ENCODE measurements at regions not wholly inside any gene's neighbourhood (a gene's known extent, or its start where the extent isn't known, plus 50 kb on each side); places are given as distances from the start of the nearest gene placed in this dataset.

DNA sequence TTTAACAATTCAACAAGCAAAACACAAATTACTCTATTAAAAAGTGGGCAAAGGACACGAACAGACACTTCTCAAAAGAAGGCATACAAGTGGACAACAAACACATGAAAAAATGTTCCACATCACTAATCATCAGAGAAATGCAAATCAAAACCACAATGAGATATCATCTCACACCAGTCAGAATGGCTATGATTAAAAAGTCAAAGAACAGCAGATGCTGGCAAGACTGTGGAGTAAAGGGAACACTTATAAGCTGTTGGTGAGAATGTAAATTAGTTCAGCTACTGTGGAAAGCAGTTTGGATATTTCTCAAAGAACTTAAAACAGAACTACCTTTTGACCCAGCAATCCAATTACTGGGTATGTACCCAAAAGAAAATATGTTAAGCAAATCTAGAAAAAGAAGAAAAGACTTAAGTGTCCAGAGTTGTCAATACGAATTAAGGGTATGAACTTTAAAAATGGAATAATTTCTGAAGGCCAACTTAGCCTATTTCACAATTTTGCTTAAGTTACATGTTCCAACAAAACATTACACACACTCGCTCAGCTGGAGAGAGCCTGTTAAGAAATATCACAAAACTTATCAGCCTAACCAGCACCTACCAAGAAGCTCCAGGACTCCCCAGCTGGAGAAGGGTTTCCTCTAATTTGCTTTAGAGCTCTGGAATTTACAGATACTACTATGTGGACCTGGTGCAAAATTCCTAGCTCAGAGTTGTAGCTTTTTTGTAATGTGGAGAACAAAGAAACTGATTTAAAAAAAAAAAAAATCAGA lies 232.1 kb downstream of the DUSP10 start:
- intact Hi-C loops (cut with micrococcal nuclease), result no loop called here
- H3K4me1 ChIP-seq, result no peaks in the 10 kb centered on the region

GRCh38 chr1:221510793-221511503 lies 230.9 kb downstream of the DUSP10 start:
- H3K4me3 ChIP-seq, result no peak overlapping the region
- no peaks in the 10 kb centered on the region for H3K27me3 ChIP-seq (ENCODE audit: low read depth)
- H3K4me1 ChIP-seq, result no peaks in the 10 kb centered on the region
- no peak for DNase-seq
- no peak for TF ChIP-seq CTCF (IDR thresholded peaks at IDR 0.05; ENCODE audit: borderline replicate concordance)
- no peak overlapping the region for H3K27ac ChIP-seq (replicated peaks)
- no peaks in the 10 kb centered on the region for H3K36me3 ChIP-seq
- intact Hi-C loops (cut with micrococcal nuclease), result no loop called here
- H3K9me3 ChIP-seq (replicated peaks), result peaks cover 7% of the 10 kb centered on the region

More for the DNA sequence above, 232.1 kb downstream of the DUSP10 start:
- no peak for TF ChIP-seq CTCF (IDR thresholded peaks at IDR 0.05; ENCODE audit: borderline replicate concordance)
- Histone ChIP-seq H3K9me3 (replicated peaks) (peaks cover 19% of the 10 kb centered on the region), H3K4me3 (no peak overlapping the region), H3K36me3 (no peaks in the 10 kb centered on the region), H3K27ac (replicated peaks) (no peak overlapping the region), H3K27me3 (ENCODE audit: low read depth) (no peaks in the 10 kb centered on the region)
- DNase-seq, result no peak

- Histone ChIP-seq H3K4me1 (no peaks in the 10 kb centered on the region), H3K27me3 (ENCODE audit: low read depth) (no peaks in the 10 kb centered on the region), H3K9me3 (replicated peaks) (no peaks in the 10 kb centered on the region), H3K36me3 (no peaks in the 10 kb centered on the region), H3K27ac (replicated peaks) (no peak overlapping the region), H3K4me3 (no peak overlapping the region)
- no peak for TF ChIP-seq CTCF (IDR thresholded peaks at IDR 0.05; ENCODE audit: borderline replicate concordance)
- no peak for DNase-seq
- intact Hi-C loops (cut with micrococcal nuclease), result no loop called here
Observed at GRCh38 chr1:221511797-221512196, 230.1 kb downstream of the DUSP10 start.

- Histone ChIP-seq H3K27me3 (ENCODE audit: low read depth) (no peaks in the 10 kb centered on the region), H3K4me3 (no peak overlapping the region), H3K27ac (replicated peaks) (no peak overlapping the region), H3K9me3 (replicated peaks) (no peaks in the 10 kb centered on the region), H3K36me3 (no peaks in the 10 kb centered on the region), H3K4me1 (no peaks in the 10 kb centered on the region)
- no peak for TF ChIP-seq CTCF (IDR thresholded peaks at IDR 0.05; ENCODE audit: borderline replicate concordance)
- intact Hi-C loops (cut with micrococcal nuclease), result no loop called here
- no peak for DNase-seq
Observed at GRCh38 chr1:221514806-221515205, 227.1 kb downstream of the DUSP10 start.

DNA sequence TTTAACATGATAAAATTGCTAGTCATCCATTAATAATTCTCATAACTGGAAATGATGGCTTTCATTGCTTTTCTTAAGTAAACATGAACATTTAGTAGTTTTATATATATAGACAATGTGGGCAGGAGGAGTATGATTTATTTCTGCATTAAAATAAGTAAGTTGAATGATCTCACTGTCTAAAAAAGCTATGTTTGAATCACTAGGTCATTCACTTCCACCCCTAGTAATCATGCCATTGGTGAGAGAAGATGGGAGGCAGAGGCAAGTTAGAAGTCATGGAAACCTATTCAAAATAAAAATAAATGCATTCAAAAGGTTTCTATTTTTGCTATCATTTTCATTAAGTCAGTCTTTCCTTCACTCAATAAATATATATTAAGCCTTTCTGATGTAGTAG lies 226.4 kb downstream of the DUSP10 start:
- Histone ChIP-seq H3K4me3 (no peak overlapping the region), H3K27ac (replicated peaks) (no peak overlapping the region), H3K4me1 (no peaks in the 10 kb centered on the region), H3K27me3 (ENCODE audit: low read depth) (no peaks in the 10 kb centered on the region), H3K36me3 (no peaks in the 10 kb centered on the region), H3K9me3 (replicated peaks) (no peaks in the 10 kb centered on the region)
- no peak for TF ChIP-seq CTCF (IDR thresholded peaks at IDR 0.05; ENCODE audit: borderline replicate concordance)
- DNase-seq, result no peak
- intact Hi-C loops (cut with micrococcal nuclease), result no loop called here
